Femur (tissue), 1 donor: ENCODE measurements at regions not wholly inside any gene's neighbourhood (a gene's known extent, or its start where the extent isn't known, plus 50 kb on each side); places are given as distances from the start of the nearest gene placed in this dataset.

ENCODE experiments used
- DNase-seq: peaks from one replicate; pipeline ENCODE4 v3.0.0-alpha.2; 2017

GRCh38 chr6:14187406-14187805 is 69.8 kb downstream of the CD83 start:
- DNase-seq, result no peak

- DNase-seq, result no peak
Measured at GRCh38 chr6:14189074-14189473, 71.5 kb downstream of the CD83 start.

- no peak for DNase-seq
Measured at GRCh38 chr6:14190191-14190928, 72.8 kb downstream of the CD83 start.

GRCh38 chr6:14190929-14191224 is 73.3 kb downstream of the CD83 start:
- no peak for DNase-seq

GRCh38 chr6:14191761-14192160 is 74.2 kb downstream of the CD83 start:
- DNase-seq, result no peak

GRCh38 chr6:14192216-14192788 is 74.7 kb downstream of the CD83 start:
- DNase-seq, result no peak

- DNase-seq, result peak; percentile 23
Measured at GRCh38 chr6:14193524-14193923, 76.0 kb downstream of the CD83 start.

GRCh38 chr6:14194483-14194882 is 76.9 kb downstream of the CD83 start:
- no peak for DNase-seq

GRCh38 chr6:14194976-14195375 is 77.4 kb downstream of the CD83 start:
- no peak for DNase-seq

GRCh38 chr6:14196026-14196425 is 78.5 kb downstream of the CD83 start:
- DNase-seq, result no peak

- no peak for DNase-seq
Measured at GRCh38 chr6:14197118-14197517, 79.5 kb downstream of the CD83 start.

GRCh38 chr6:14200047-14200446 is 82.5 kb downstream of the CD83 start:
- DNase-seq, result no peak

GRCh38 chr6:14202947-14203346 is 85.4 kb downstream of the CD83 start:
- no peak for DNase-seq

GRCh38 chr6:14206391-14206790 is 88.8 kb downstream of the CD83 start:
- no peak for DNase-seq

- DNase-seq, result no peak
Measured at GRCh38 chr6:14207448-14207847, 89.9 kb downstream of the CD83 start.

- DNase-seq, result no peak
Measured at GRCh38 chr6:14209000-14209399, 91.4 kb downstream of the CD83 start.

GRCh38 chr6:14210077-14210476 is 92.5 kb downstream of the CD83 start:
- no peak for DNase-seq

GRCh38 chr6:14210663-14211561 is 93.3 kb downstream of the CD83 start:
- DNase-seq, result peak; percentile 96

GRCh38 chr6:14211562-14211942 is 94.0 kb downstream of the CD83 start:
- peak; percentile 70 for DNase-seq

GRCh38 chr6:14212020-14212419 is 94.4 kb downstream of the CD83 start:
- no peak for DNase-seq

GRCh38 chr6:14212632-14213031 is 95.1 kb downstream of the CD83 start:
- no peak for DNase-seq

- DNase-seq, result no peak
Measured at GRCh38 chr6:14216946-14217684, 99.5 kb downstream of the CD83 start.
